ENCODE measurements at regions not wholly inside any gene's neighbourhood (a gene's known extent, or its start where the extent isn't known, plus 50 kb on each side); places are given as distances from the start of the nearest gene placed in this dataset.

DNA sequence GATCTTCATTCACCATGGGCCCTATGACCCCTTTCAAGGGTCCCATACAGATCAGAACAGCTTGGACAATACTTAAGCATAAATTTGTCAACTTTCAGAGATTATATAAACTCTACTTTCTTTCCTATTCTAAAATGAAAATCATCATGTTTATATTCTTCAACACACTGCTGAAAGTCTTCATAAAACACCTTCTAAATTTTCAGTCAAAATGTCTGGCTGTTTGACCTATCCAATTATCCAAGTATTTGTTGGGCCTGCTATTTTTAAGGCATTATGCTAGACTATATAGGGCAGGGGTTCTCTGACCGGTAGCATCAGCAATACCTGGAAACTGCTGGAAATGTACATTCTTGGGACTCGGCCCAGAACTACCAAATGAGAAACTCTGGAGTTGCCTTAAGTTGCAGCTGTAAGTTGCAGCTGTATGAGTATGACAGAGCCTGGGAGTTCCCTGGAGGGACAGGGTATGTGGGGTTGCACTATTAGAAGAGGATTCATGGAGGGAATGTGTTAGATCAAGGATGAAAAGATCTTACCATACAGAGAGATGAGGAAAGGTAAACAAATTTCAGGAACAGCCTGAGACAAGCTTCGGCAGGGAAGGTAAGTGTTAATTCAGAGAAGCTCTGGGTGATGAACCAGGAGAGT is 293.0 kb downstream of the ADGB start:
- no peak overlapping the region for H3K4me3 ChIP-seq (ENCODE audit: low read depth, low read length, poor library complexity, severe bottlenecking)
- no peak for TF ChIP-seq EZH2phosphoT487 (IDR thresholded peaks at IDR 0.05; ENCODE audit: borderline replicate concordance, low read depth, low read length)
- TF ChIP-seq, protein P1, sequence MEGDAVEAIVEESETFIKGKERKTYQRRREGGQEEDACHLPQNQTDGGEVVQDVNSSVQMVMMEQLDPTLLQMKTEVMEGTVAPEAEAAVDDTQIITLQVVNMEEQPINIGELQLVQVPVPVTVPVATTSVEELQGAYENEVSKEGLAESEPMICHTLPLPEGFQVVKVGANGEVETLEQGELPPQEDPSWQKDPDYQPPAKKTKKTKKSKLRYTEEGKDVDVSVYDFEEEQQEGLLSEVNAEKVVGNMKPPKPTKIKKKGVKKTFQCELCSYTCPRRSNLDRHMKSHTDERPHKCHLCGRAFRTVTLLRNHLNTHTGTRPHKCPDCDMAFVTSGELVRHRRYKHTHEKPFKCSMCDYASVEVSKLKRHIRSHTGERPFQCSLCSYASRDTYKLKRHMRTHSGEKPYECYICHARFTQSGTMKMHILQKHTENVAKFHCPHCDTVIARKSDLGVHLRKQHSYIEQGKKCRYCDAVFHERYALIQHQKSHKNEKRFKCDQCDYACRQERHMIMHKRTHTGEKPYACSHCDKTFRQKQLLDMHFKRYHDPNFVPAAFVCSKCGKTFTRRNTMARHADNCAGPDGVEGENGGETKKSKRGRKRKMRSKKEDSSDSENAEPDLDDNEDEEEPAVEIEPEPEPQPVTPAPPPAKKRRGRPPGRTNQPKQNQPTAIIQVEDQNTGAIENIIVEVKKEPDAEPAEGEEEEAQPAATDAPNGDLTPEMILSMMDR (conservative IDR thresholded peaks at IDR 0.05; ENCODE audit: low read length): no peak
- BruUV-seq (replicated peaks): no TSS peak
- H3K79me2 ChIP-seq (ENCODE audit: insufficient read depth, low read depth, low read length): no peaks in the 10 kb centered on the region
- POLR2A ChIA-PET: no interaction called here
- no peak overlapping the region for H3K27ac ChIP-seq (ENCODE audit: low read depth, low read length, poor library complexity, severe bottlenecking)
- no peak for DNase-seq (ENCODE audit: low spot score)
- H3K9me2 ChIP-seq (ENCODE audit: insufficient read depth, low read length): no peaks in the 10 kb centered on the region
- no peaks in the 10 kb centered on the region for H4K20me1 ChIP-seq (ENCODE audit: insufficient read depth, low read length)
- intact Hi-C loops (cut with micrococcal nuclease; ENCODE audit: unreplicated experiment): no loop called here
- no peaks in the 10 kb centered on the region for H3K4me1 ChIP-seq (ENCODE audit: insufficient read depth, low read length, poor library complexity, severe bottlenecking)
- no peaks in the 10 kb centered on the region for H3K36me3 ChIP-seq (ENCODE audit: insufficient read depth, low read length)
- no peak overlapping the region for H3K4me2 ChIP-seq (ENCODE audit: low read length)
- no peaks in the 10 kb centered on the region for H3K9me3 ChIP-seq (ENCODE audit: low read length)
- H2AFZ ChIP-seq (ENCODE audit: low read length): no peak overlapping the region
- CTCF ChIA-PET (ENCODE audit: unreplicated experiment): no interaction called here

- Histone ChIP-seq H4K20me1 (ENCODE audit: insufficient read depth, low read length) (no peaks in the 10 kb centered on the region), H3K36me3 (ENCODE audit: insufficient read depth, low read length) (no peaks in the 10 kb centered on the region), H3K4me1 (ENCODE audit: insufficient read depth, low read length, poor library complexity, severe bottlenecking) (no peaks in the 10 kb centered on the region), H3K4me3 (ENCODE audit: low read depth, low read length, poor library complexity, severe bottlenecking) (no peak overlapping the region), H3K9me2 (ENCODE audit: insufficient read depth, low read length) (no peaks in the 10 kb centered on the region), H3K79me2 (ENCODE audit: insufficient read depth, low read depth, low read length) (no peaks in the 10 kb centered on the region), H3K4me2 (ENCODE audit: low read length) (no peak overlapping the region), H3K27ac (ENCODE audit: low read depth, low read length, poor library complexity, severe bottlenecking) (no peak overlapping the region), H3K9me3 (ENCODE audit: low read length) (no peaks in the 10 kb centered on the region), H2AFZ (ENCODE audit: low read length) (no peak overlapping the region)
- TF ChIP-seq EZH2phosphoT487 (IDR thresholded peaks at IDR 0.05; ENCODE audit: borderline replicate concordance, low read depth, low read length): no peak
- TF ChIP-seq, protein P1 (conservative IDR thresholded peaks at IDR 0.05; ENCODE audit: low read length): no peak
- ChIA-PET POLR2A (no interaction called here), CTCF (ENCODE audit: unreplicated experiment) (no interaction called here)
- intact Hi-C loops (cut with micrococcal nuclease; ENCODE audit: unreplicated experiment): no loop called here
- DNase-seq (ENCODE audit: low spot score): no peak
- BruUV-seq (replicated peaks): no TSS peak
Observed at GRCh38 chr6:146892283-146892612, 293.5 kb downstream of the ADGB start.

DNA sequence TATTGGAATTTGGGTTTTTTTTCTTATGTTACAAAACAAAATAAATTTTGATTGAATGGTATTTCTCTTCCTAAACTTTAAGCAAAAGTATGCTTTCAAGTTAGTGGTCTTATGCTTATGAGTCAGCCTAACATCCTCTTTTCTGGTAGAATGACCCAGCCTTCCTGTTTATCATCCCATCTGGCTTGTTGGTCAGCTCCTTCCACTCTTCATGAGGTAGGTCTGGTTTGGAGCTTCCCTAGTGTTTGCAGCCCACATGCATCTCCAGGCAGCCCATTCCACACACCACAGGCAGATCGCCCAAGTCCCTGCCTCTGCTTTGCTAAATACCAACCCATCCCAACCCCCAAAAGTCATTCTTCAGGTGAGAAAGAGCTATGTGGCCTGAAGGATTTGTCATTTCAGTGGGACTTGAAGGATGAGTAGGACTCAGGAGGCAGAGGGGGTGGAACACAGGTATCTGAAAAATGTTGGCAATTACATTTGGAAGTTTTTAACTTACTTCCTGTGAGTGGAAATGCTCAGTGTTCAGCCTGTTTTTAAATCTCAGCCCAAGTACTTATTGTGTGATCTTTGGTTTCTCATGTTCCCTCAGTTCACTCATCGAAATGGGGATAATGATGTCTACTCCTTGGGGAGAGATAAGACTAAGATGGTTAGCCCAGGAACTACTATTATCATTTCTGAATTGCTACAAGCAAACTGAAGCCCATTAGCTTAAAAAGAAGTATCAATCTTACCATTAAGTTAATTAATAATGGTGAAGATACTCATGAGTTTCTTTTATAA is 294.0 kb downstream of the ADGB start:
- Histone ChIP-seq H3K79me2 (ENCODE audit: insufficient read depth, low read depth, low read length) (no peaks in the 10 kb centered on the region), H4K20me1 (ENCODE audit: insufficient read depth, low read length) (no peaks in the 10 kb centered on the region), H3K4me1 (ENCODE audit: insufficient read depth, low read length, poor library complexity, severe bottlenecking) (no peaks in the 10 kb centered on the region), H3K36me3 (ENCODE audit: insufficient read depth, low read length) (no peaks in the 10 kb centered on the region), H3K4me3 (ENCODE audit: low read depth, low read length, poor library complexity, severe bottlenecking) (no peak overlapping the region), H3K9me2 (ENCODE audit: insufficient read depth, low read length) (no peaks in the 10 kb centered on the region), H3K27ac (ENCODE audit: low read depth, low read length, poor library complexity, severe bottlenecking) (no peak overlapping the region), H3K4me2 (ENCODE audit: low read length) (no peak overlapping the region), H3K9me3 (ENCODE audit: low read length) (no peaks in the 10 kb centered on the region), H2AFZ (ENCODE audit: low read length) (no peak overlapping the region)
- ChIA-PET POLR2A (no interaction called here), CTCF (ENCODE audit: unreplicated experiment) (no interaction called here)
- TF ChIP-seq EZH2phosphoT487 (IDR thresholded peaks at IDR 0.05; ENCODE audit: borderline replicate concordance, low read depth, low read length): no peak
- TF ChIP-seq, protein P1 (conservative IDR thresholded peaks at IDR 0.05; ENCODE audit: low read length): no peak
- intact Hi-C loops (cut with micrococcal nuclease; ENCODE audit: unreplicated experiment): no loop called here
- no peak for DNase-seq (ENCODE audit: low spot score)
- BruUV-seq (replicated peaks): no TSS peak
